ENCODE measurements at regions not wholly inside any gene's neighbourhood (a gene's known extent, or its start where the extent isn't known, plus 50 kb on each side); places are given as distances from the start of the nearest gene placed in this dataset.

DNA sequence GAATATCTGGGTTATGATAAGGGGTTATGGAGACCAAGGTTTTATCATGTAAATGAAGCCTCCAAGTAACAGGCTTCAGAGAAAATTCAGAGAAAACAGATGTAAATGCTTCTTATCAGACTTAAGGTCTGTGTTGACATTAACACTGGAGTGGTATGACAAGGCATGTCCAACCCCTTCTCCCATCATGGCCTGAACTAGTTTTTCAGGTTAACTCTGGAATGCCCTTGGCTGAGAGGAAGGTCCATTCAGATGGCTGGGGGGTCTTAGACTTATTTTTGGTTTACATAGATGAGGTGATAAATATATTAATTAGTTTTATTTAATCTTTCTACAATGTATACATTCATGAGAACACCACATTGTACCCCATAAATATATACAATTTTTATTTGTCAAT, 399.6 kb downstream of the TBX15 start:
- intact Hi-C loops (cut with micrococcal nuclease) (no loop called here), in situ Hi-C loops (cut with MboI; ENCODE audit: low sequenced_read_pairs) (no loop called here)
- H3K36me3 ChIP-seq (ENCODE audit: control insufficient read depth, insufficient read depth, low read length): no peaks in the 10 kb centered on the region

More for the DNA sequence above, 399.6 kb downstream of the TBX15 start:
- Histone ChIP-seq H3K27ac (ENCODE audit: insufficient read depth, low read length) (no peak overlapping the region), H3K4me1 (ENCODE audit: control insufficient read depth, insufficient read depth, low read length) (no peaks in the 10 kb centered on the region), H2AK9ac (replicated peaks; ENCODE audit: low read depth, low read length, poor library complexity) (no peak overlapping the region), H4K5ac (ENCODE audit: low read depth, low read length) (no peak overlapping the region), H4K20me1 (ENCODE audit: insufficient read depth, low read length) (no peaks in the 10 kb centered on the region), H2BK5ac (ENCODE audit: low read depth, low read length, poor library complexity, severe bottlenecking) (no peak overlapping the region), H2BK20ac (ENCODE audit: low read depth, low read length) (no peak overlapping the region), H3K14ac (replicated peaks; ENCODE audit: low read depth, low read length) (no peak overlapping the region), H4K8ac (ENCODE audit: low read depth in 2 of 2, low read length in 2 of 2) (no peak overlapping the region), H3K79me1 (ENCODE audit: low read depth in 1 of 2, low read length in 2 of 2) (no peaks in the 10 kb centered on the region), H3K27me3 (ENCODE audit: control insufficient read depth, insufficient read depth, low read length) (no peaks in the 10 kb centered on the region), H2AK5ac (ENCODE audit: low read depth, low read length) (no peak overlapping the region), H3K9ac (ENCODE audit: low read depth, low read length) (no peak overlapping the region), H3K9me1 (ENCODE audit: insufficient read depth, low read length) (no peaks in the 10 kb centered on the region), H2BK120ac (ENCODE audit: low read depth, low read length) (no peak overlapping the region), H3K4me3 (ENCODE audit: insufficient read depth, low read depth, low read length) (no peak overlapping the region), H3K56ac (ENCODE audit: extremely low read depth, insufficient read depth, low read length) (no peak overlapping the region), H3K18ac (ENCODE audit: low read depth, low read length) (no peak overlapping the region), H2AFZ (replicated peaks; ENCODE audit: low read length, poor library complexity) (no peak overlapping the region), H3K23ac (ENCODE audit: low read depth, low read length) (no peak overlapping the region), H2BK15ac (ENCODE audit: low read depth, low read length) (no peak overlapping the region), H3K4ac (ENCODE audit: low read depth, low read length) (no peak overlapping the region), H4K91ac (ENCODE audit: insufficient read depth, low read depth, low read length) (no peak overlapping the region), H3K4me2 (ENCODE audit: low read depth, low read length) (no peak overlapping the region), H3K9me3 (ENCODE audit: control insufficient read depth, insufficient read depth, low read length) (no peaks in the 10 kb centered on the region)
- no peak for DNase-seq
- POLR2A ChIA-PET (ENCODE audit: unreplicated experiment): no interaction called here
- dilution Hi-C loops (cut with HindIII; ENCODE audit: low sequenced_read_pairs, unreplicated experiment): no loop called here
- ATAC-seq (ENCODE audit: low read depth): no peak
- no TSS peak for BruUV-seq (replicated peaks)
- TF ChIP-seq FOS (IDR thresholded peaks at IDR 0.05; ENCODE audit: low read depth, low read length) (no peak), MAZ (IDR thresholded peaks at IDR 0.05; ENCODE audit: borderline replicate concordance, low read depth, low read length) (no peak), CHD1 (IDR thresholded peaks at IDR 0.05; ENCODE audit: low read depth, low read length) (no peak), BHLHE40 (IDR thresholded peaks at IDR 0.05; ENCODE audit: low read depth, low read length) (no peak), SMC3 (IDR thresholded peaks at IDR 0.05; ENCODE audit: low read depth, low read length) (no peak), MAFK (IDR thresholded peaks at IDR 0.05; ENCODE audit: low read depth, low read length) (no peak), ELK1 (IDR thresholded peaks at IDR 0.05; ENCODE audit: borderline replicate concordance, low read depth, low read length) (no peak), RAD21 (IDR thresholded peaks at IDR 0.05; ENCODE audit: low read length) (no peak), RFX5 (IDR thresholded peaks at IDR 0.05; ENCODE audit: low read depth, low read length) (no peak), NFE2L2 (IDR thresholded peaks at IDR 0.05; ENCODE audit: low read depth, low read length) (no peak), RCOR1 (IDR thresholded peaks at IDR 0.05; ENCODE audit: insufficient replicate concordance, low read length) (no peak), CEBPB (IDR thresholded peaks at IDR 0.05; ENCODE audit: low read depth, low read length) (no peak), MXI1 (IDR thresholded peaks at IDR 0.05; ENCODE audit: borderline replicate concordance, low read depth, low read length) (no peak), CTCF (conservative IDR thresholded peaks at IDR 0.05; ENCODE audit: low read depth, low read length) (no peak), POLR2A (IDR thresholded peaks at IDR 0.05; ENCODE audit: low read depth, low read length) (no peak)
- TF ChIP-seq, protein P1, sequence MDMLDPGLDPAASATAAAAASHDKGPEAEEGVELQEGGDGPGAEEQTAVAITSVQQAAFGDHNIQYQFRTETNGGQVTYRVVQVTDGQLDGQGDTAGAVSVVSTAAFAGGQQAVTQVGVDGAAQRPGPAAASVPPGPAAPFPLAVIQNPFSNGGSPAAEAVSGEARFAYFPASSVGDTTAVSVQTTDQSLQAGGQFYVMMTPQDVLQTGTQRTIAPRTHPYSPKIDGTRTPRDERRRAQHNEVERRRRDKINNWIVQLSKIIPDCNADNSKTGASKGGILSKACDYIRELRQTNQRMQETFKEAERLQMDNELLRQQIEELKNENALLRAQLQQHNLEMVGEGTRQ (IDR thresholded peaks at IDR 0.05; ENCODE audit: low read depth, low read length): no peak
- CTCF ChIA-PET: no interaction called here
